B cell (primary cell): ENCODE measurements at regions not wholly inside any gene's neighbourhood (a gene's known extent, or its start where the extent isn't known, plus 50 kb on each side); places are given as distances from the start of the nearest gene placed in this dataset.

Source experiments
- ATAC-seq: fragments of 200-7000 bp; cut with Tn5 transposase; one replicate; pipeline ENCODE4 v1.10.0; 2021; ENCODE audit warnings: low read depth, mild to moderate bottlenecking, moderate number of reproducible peaks, moderate library complexity
- CTCF ChIA-PET: fragments of 350-600 bp; sonication (Branson Sonifier 250); formaldehyde crosslinking; loops from one replicate; lab custom pipeline; 2021; ENCODE audit warnings: antibody characterized with exemption, inconsistent platforms; lab: Charles Lee
- POLR2A ChIA-PET: fragments of 350-600 bp; sonication (Branson Sonifier 250); formaldehyde crosslinking; loops from one replicate; lab custom pipeline; 2021; ENCODE audit warnings: antibody characterized with exemption; lab: Charles Lee
- DNase-seq: peaks from one replicate; pipeline ENCODE4 v3.0.0; 2013
- H2AFZ ChIP-seq: 2 replicates; pipeline ENCODE4 v1.6.1; 2012; ENCODE audit warnings: mild to moderate bottlenecking, low read depth, low read length; ENCODE audit not compliant: insufficient read depth, poor library complexity, severe bottlenecking
- H3K27ac ChIP-seq, 2 donors: 1 replicate in 1 of 2; 2 replicates in 1 of 2; pipeline ENCODE4 v1.5.1; 2012 to 2013; ENCODE audit warnings: low read length in 2 of 2, mild to moderate bottlenecking in 2 of 2, moderate library complexity in 1 of 2
- H3K27me3 ChIP-seq, 4 experiments: fragments of 200-600 bp in 1 of 4; sonication (generic) in 1 of 4; replicated peaks in 1 of 4; 1 replicate in 2 of 4; 2 replicates in 2 of 4; pipeline versions ENCODE4 v1.6.1 to v1.7.0; 2013 to 2016; ENCODE audit warnings: low read length in 3 of 4, mild to moderate bottlenecking in 2 of 4, mixed read lengths in 1 of 4, moderate library complexity in 1 of 4; ENCODE audit not compliant: insufficient read depth in 4 of 4, control insufficient read depth in 3 of 4; ENCODE audit errors: control extremely low read depth in 1 of 4
- H3K36me3 ChIP-seq, 2 experiments: replicated peaks in 1 of 2; 1 replicate in 1 of 2; 2 replicates in 1 of 2; pipeline versions ENCODE4 v1.6.1 to v1.7.1; 2013; ENCODE audit warnings: low read length in 1 of 2; ENCODE audit not compliant: insufficient read depth in 2 of 2, control insufficient read depth in 1 of 2; ENCODE audit errors: control extremely low read depth in 1 of 2, extremely low read depth in 1 of 2
- H3K4me1 ChIP-seq, 2 donors: fragments of 200-600 bp in 1 of 2; sonication (generic) in 1 of 2; 1 replicate in 1 of 2; 2 replicates in 1 of 2; pipeline versions ENCODE4 v1.5.1 to v1.6.1; 2013 to 2017; ENCODE audit warnings: low read length in 2 of 2; ENCODE audit not compliant: control insufficient read depth in 2 of 2, insufficient read depth in 2 of 2
- H3K4me2 ChIP-seq: replicated peaks from 2 replicates; pipeline ENCODE3; 2012; ENCODE audit warnings: mild to moderate bottlenecking, low read depth, low read length; ENCODE audit not compliant: poor library complexity, severe bottlenecking
- H3K4me3 ChIP-seq, 5 experiments: fragments of 200-600 bp in 1 of 5; sonication (generic) in 1 of 5; 1 replicate in 3 of 5; 2 replicates in 2 of 5; pipeline versions ENCODE4 v1.5.1 to v1.7.0; 2011 to 2016; ENCODE audit warnings: low read length in 4 of 5, mild to moderate bottlenecking in 4 of 5, low read depth in 2 of 5, control low read depth in 1 of 5, moderate library complexity in 1 of 5; ENCODE audit not compliant: insufficient read depth in 1 of 5; ENCODE audit errors: control extremely low read depth in 1 of 5, extremely low read depth in 1 of 5
- H3K79me2 ChIP-seq: fragments of 200-600 bp; sonication (generic); one replicate; pipeline ENCODE4 v1.6.0; 2016; ENCODE audit warnings: low read length; ENCODE audit not compliant: control insufficient read depth, insufficient read depth
- H3K9ac ChIP-seq: fragments of 200-600 bp; sonication (generic); 2 replicates; pipeline ENCODE4 v1.6.1; 2017; ENCODE audit warnings: mild to moderate bottlenecking, low read length, moderate library complexity
- H3K9me3 ChIP-seq, 3 donors: one replicate each; pipeline versions ENCODE4 v1.6.1 to v1.7.1; 2013; ENCODE audit warnings: low read length in 2 of 3; ENCODE audit not compliant: control insufficient read depth in 2 of 3, insufficient read depth in 1 of 3; ENCODE audit errors: control extremely low read depth in 1 of 3
- H4K20me1 ChIP-seq: 2 replicates; pipeline ENCODE4 v1.6.0; 2012; ENCODE audit warnings: mild to moderate bottlenecking, low read length; ENCODE audit not compliant: insufficient read depth, control insufficient read depth, poor library complexity, severe bottlenecking
- H3K27ac Mint-ChIP-seq: one replicate; pipeline ENCODE4 v1.8.0; 2021; ENCODE audit warnings: mixed read lengths
- H3K27me3 Mint-ChIP-seq: one replicate; pipeline ENCODE4 v1.8.0; 2021; ENCODE audit warnings: mixed read lengths
- H3K4me1 Mint-ChIP-seq: one replicate; pipeline ENCODE4 v1.8.0; 2021; ENCODE audit warnings: mixed read lengths
- H3K4me3 Mint-ChIP-seq: one replicate; pipeline ENCODE4 v1.8.0; 2021; ENCODE audit warnings: mixed read lengths
- H3K9me3 Mint-ChIP-seq: one replicate; pipeline ENCODE4 v1.8.0; 2022; ENCODE audit warnings: mixed read lengths; ENCODE audit not compliant: insufficient read depth
- CTCF ChIP-seq: fragments of 200-600 bp; IDR thresholded peaks from one replicate; pipeline ENCODE4 v1.8.0; 2022; ENCODE audit warnings: antibody characterized with exemption, mild to moderate bottlenecking
- EZH2 ChIP-seq: IDR thresholded peaks from 2 replicates; pipeline ENCODE4 v1.6.1; 2012; ENCODE audit warnings: borderline replicate concordance, low read depth, mild to moderate bottlenecking, moderate library complexity, low read length; ENCODE audit not compliant: insufficient read depth, poor library complexity, severe bottlenecking
- WGBS: methylation state at CpG from one replicate; pipeline ENCODE4 v1.1.5; 2013; ENCODE audit warnings: missing lambda C conversion rate; ENCODE audit not compliant: insufficient coverage; 5-methylcytosine and 5-hydroxymethylcytosine counted together
- intact Hi-C: fragments of 100-400 bp; cut with micrococcal nuclease; formaldehyde crosslinking; loops from one replicate; pipeline ENCODE4 v1.10.0; 2022

GRCh38 chr13:73387318-73387717 lies 328.5 kb downstream of the KLF5 start:
- Histone ChIP-seq H3K36me3 (no peaks in the 10 kb centered on the region), H4K20me1 (no peaks in the 10 kb centered on the region), H3K4me2 (no peak overlapping the region), H3K27ac (no peak overlapping the region), H3K9ac (no peak overlapping the region), H2AFZ (no peak overlapping the region), H3K79me2 (no peaks in the 10 kb centered on the region), H3K4me1 (no peaks in the 10 kb centered on the region), H3K9me3 (peaks cover 0 to 4% (median 0%) of the 10 kb centered on the region in 3 donors), H3K27me3 (no peaks in the 10 kb centered on the region), H3K4me3 (no peak overlapping the region)
- no peak overlapping the region for H3K27ac Mint-ChIP-seq
- WGBS: 81% methylated on average over 3 of the region's 6 CpGs
- intact Hi-C loops: no loop called here
- DNase-seq: no peak
- CTCF ChIA-PET: no interaction called here
- no peaks in the 10 kb centered on the region for H3K4me1 Mint-ChIP-seq
- no peak for TF ChIP-seq EZH2
- TF ChIP-seq CTCF: no peak
- POLR2A ChIA-PET: no interaction called here
- H3K27me3 Mint-ChIP-seq: no peaks in the 10 kb centered on the region
- H3K4me3 Mint-ChIP-seq: no peak overlapping the region
- no peak for ATAC-seq
- H3K9me3 Mint-ChIP-seq: peaks cover 11% of the 10 kb centered on the region

DNA sequence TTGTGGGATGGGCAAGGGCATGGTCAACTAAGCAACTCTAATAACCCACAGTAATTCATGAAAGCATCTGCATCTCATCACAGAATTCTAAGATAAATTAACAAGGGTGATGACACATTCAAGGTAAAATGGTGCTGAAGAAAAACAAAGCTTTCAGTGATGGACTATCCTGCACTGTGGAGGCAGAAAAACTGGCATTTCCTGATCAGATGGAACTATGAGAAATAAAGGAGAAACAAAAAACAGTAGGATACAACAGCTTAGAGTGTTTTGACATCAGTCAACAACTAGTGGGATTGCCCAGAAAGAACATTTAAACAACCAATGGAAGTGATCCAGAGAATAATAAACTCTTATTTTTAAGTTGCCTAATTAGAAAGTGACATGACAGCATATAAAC lies 327.0 kb downstream of the KLF5 start:
- H3K27me3 ChIP-seq: no peaks in the 10 kb centered on the region
- H3K9ac ChIP-seq: no peak overlapping the region
- no peaks in the 10 kb centered on the region for H3K36me3 ChIP-seq
- intact Hi-C loops: no loop called here
- no peaks in the 10 kb centered on the region for H4K20me1 ChIP-seq
- no peak for ATAC-seq
- no peak overlapping the region for H2AFZ ChIP-seq
- H3K4me1 ChIP-seq: no peaks in the 10 kb centered on the region
- peaks cover 0 to 4% (median 0%) of the 10 kb centered on the region in 3 donors for H3K9me3 ChIP-seq
- H3K27ac ChIP-seq: no peak overlapping the region
- no peak overlapping the region for H3K4me2 ChIP-seq
- CTCF ChIA-PET: no interaction called here
- POLR2A ChIA-PET: no interaction called here
- Mint-ChIP-seq H3K4me3 (no peak overlapping the region), H3K4me1 (no peaks in the 10 kb centered on the region), H3K27ac (no peak overlapping the region), H3K9me3 (peaks cover 10% of the 10 kb centered on the region), H3K27me3 (no peaks in the 10 kb centered on the region)
- DNase-seq: no peak
- TF ChIP-seq EZH2: no peak
- no peak for TF ChIP-seq CTCF
- H3K4me3 ChIP-seq: no peak overlapping the region
- no peaks in the 10 kb centered on the region for H3K79me2 ChIP-seq
